GM18858 (cell line): ENCODE measurements at regions not wholly inside any gene's neighbourhood (a gene's known extent, or its start where the extent isn't known, plus 50 kb on each side); places are given as distances from the start of the nearest gene placed in this dataset.
"Not testable (repeated sequence)": the region's sequence is repeated elsewhere in the genome, so short reads cannot be mapped to it uniquely, and the experiment has no call there.

ENCODE experiments used
- ATAC-seq: cut with Tn5 transposase; IDR thresholded peaks from one replicate; pipeline ENCODE4 v1.9.1; 2021; ENCODE audit not compliant: unreplicated experiment

DNA sequence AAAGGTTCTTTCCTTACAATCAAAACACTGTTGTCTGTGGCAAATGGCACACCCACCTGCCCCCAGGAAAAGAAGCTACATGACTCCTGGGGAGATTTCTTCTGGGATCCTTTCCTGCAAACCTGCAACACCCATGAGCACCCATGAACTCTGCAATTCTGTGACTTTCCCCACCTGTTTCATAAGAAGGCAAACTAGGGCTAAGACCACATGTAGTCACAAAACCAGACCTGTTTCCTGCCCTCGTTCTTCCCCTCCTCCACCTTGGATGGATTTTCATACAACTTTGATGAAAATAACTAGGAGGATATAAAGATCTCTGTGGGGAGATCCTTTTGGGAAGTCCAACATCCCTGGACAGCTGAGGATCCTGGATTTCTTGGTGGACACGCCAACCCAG is 1084.7 kb downstream of the BCL11B start:
- ATAC-seq: no peak

DNA sequence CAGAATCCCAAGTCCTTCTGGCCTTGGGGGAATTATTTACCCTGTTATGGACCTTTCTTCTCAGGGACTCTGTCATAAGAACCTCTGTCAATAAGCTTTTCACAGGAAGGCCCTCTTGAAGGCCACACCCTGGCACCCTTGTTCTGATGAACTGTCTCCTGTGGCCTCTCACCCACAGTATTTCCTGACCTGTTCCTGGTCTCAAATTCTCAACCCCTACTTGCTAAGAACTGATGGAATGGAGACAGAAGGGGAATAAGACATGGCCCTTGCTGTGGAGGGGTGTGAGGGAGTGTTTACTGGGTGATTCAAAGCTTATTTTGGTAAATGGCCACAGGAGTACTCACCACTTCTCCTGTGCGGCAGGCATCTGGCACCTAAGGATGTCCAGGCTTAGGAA is 1082.9 kb downstream of the BCL11B start:
- no peak for ATAC-seq

GRCh38 chr14:98189511-98189910 is 1082.5 kb downstream of the BCL11B start:
- no peak for ATAC-seq

GRCh38 chr14:98189944-98190343 is 1082.1 kb downstream of the BCL11B start:
- no peak for ATAC-seq

DNA sequence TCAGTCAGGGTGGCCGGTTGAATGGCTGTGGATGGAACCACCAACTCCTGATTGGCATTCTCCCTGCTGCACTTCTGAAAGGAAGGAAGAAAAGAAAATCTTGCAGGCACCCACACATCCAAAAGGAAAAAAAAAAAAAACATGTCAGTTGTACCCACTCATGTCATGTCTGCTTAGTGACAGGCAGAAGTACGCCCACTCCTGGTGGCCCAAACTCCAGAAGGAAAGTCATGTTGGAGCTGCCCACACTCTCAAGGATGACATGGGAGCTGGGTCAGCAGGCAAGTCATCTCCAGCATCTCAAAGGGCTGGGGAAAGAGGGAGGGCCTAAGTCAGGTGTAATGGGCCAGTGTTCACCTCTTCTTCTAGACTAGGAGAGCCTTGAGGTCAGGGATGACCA is 1079.1 kb downstream of the BCL11B start:
- no peak for ATAC-seq

DNA sequence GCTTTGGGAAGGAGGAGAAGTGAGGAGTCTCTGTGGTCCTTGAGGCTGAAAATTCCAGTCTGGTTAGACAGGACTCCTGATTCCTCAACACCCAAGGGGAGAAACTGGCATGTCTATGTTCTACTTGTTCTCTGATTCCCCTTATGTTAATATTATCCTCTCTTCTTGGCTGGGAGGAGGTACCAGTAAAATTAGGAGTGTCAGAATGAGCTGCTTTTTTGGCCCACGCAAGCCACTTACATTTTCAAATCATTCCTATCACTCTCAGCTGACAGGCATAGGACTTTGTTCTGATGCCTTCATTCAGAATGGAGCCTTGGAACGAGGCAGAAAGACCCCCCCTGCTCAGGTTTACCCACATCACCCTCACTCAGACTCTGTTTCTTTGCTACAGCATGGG is 1077.2 kb downstream of the BCL11B start:
- no peak for ATAC-seq

DNA sequence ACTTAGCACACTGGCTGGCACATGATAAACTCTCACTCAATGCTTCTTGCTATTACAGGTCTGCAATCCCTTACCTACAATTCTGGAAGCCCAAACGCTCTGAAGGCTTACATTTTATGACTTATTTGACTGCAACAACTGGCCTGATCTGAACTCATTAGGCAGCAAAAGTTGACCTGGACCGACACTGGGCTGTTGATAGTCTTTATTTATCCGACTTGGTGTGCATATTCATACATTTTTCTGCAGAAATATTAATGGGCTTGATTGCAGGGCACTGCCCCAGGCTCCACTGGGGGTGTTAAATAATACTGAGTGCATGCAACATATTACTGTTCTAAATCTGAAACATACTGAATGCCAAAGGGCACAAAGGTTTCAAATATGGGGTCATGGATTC is 1076.7 kb downstream of the BCL11B start:
- ATAC-seq: no peak

- no peak for ATAC-seq
Observed at GRCh38 chr14:98197933-98198332, 1074.1 kb downstream of the BCL11B start.

- no peak for ATAC-seq
Observed at GRCh38 chr14:98198385-98198784, 1073.6 kb downstream of the BCL11B start.

GRCh38 chr14:98200601-98201000 is 1071.4 kb downstream of the BCL11B start:
- no peak for ATAC-seq

GRCh38 chr14:98203421-98203820 is 1068.6 kb downstream of the BCL11B start:
- ATAC-seq: no peak

DNA sequence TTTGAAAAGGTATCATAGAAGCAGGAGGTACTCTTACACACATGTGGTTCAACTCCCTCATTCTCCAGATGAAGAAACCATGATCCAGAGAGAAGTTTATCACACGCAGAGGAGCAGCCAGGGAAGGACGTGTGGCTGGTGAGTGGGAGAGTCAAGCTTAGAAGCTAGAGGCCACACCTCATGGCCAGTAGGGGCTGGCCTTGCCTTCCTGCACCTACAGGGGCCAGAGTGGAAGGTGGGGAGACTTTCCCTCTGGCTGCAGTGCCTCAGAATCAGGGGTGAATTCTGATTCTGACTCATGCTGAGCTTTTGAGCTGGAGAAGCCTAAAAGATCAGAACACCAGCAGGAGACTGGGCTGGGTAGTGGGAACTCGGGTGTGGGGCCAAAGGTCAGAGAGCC is 1067.9 kb downstream of the BCL11B start:
- ATAC-seq: no peak

- ATAC-seq: no peak
Observed at GRCh38 chr14:98207415-98207814, 1064.6 kb downstream of the BCL11B start.

DNA sequence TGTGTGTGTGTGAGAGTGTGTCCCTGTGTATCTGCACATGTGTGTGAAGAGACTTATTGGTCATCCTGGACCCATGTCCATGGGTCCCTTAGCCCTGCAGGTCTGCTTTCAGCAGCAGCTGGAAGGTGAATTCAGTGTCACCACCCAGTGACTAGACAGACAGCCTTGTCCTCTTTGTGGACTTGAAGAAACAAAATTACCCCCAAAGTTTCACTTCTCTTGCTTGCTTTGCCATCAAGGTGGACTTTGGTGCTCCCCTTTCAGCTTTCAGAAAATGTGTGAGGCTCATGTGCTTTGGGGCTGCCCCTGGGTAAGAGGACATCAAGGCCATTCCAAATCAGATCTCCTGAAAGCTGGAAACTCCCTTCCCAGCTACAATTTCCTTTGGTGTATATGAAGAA is 1063.8 kb downstream of the BCL11B start:
- no peak for ATAC-seq

GRCh38 chr14:98208943-98209342 is 1063.1 kb downstream of the BCL11B start:
- no peak for ATAC-seq

GRCh38 chr14:98210045-98210672 is 1061.8 kb downstream of the BCL11B start:
- no peak for ATAC-seq

DNA sequence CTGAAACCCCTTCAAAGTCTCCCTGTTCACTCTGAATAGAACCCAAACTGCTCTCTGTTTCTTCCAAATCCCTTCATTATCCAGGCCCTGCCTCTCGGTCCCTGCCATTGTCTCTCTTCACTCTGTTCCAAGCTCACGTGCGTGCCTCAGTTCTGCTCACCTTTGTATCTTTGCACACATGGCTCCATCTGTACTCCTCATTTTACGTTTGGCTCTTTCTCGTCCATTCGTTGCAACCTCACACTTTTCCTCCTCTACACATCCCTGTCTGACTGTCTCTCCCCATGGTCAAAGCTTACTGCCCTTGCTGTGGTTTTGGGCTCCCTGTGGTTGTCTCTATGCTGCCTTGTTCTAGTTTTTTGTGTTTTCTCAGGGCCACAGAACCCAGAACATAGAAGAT is 1054.5 kb downstream of the BCL11B start:
- ATAC-seq: no peak

GRCh38 chr14:98218218-98218617 is 1053.8 kb downstream of the BCL11B start:
- no peak for ATAC-seq

DNA sequence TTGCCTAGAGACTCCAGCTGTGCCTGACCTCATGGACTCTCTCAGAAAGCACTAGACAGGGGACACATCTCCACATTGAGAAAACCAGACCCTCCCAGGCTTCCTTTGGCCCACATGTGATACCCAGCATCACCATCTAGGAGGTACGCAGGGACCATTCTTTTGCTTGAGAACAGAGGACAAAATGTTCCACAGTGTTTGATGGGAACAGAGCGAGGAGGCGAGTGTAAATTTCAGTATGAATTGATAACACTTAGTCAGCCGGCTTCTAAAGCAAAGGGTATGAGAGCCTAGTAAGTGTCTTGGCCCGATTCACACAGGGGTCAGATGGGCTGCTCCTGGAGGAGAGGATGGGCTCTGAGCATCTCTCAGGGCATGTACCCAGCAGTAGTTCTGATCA is 1052.4 kb downstream of the BCL11B start:
- ATAC-seq: no peak

GRCh38 chr14:98223106-98223505 is 1048.9 kb downstream of the BCL11B start:
- ATAC-seq: no peak

DNA sequence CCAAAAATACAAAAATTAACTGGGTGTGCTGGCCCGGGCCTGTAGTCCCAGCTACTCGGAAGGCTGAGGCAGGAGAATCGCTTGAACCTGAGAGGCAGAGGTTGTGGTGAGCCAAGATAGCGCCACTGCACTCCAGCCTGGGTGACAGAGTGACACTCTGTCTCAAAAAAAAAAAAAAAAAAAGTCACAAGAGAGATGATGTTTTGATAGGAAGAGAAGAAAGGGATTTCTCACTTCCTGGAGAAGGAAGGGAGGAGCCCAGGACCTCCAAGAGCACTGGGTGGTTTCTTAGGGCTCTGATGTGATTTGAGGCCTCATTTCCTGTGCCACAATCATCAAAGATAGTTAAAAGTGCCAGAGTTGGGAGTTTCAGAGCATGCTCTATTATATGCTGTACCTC is 1048.3 kb downstream of the BCL11B start:
- ATAC-seq: not testable (repeated sequence)

DNA sequence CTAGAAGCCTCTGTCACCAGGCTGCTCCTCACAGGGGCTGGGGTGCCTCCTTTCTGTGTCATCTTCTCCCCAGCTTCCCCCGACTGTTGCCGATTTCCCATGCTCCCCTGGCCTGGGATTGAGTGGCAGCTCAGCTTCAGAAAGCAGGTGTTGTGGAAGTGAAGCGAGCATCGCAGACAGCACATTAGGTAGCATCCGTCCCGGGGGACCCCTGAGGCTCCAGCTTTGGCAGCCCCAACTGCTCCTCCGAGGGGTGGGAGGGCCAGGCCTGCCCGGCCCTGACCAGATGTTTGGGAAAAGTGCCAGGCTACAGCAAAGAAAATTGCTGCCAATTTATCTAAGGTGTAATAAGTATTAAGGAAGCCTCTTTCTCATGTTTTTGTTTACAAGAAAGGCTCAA is 1045.6 kb downstream of the BCL11B start:
- no peak for ATAC-seq

DNA sequence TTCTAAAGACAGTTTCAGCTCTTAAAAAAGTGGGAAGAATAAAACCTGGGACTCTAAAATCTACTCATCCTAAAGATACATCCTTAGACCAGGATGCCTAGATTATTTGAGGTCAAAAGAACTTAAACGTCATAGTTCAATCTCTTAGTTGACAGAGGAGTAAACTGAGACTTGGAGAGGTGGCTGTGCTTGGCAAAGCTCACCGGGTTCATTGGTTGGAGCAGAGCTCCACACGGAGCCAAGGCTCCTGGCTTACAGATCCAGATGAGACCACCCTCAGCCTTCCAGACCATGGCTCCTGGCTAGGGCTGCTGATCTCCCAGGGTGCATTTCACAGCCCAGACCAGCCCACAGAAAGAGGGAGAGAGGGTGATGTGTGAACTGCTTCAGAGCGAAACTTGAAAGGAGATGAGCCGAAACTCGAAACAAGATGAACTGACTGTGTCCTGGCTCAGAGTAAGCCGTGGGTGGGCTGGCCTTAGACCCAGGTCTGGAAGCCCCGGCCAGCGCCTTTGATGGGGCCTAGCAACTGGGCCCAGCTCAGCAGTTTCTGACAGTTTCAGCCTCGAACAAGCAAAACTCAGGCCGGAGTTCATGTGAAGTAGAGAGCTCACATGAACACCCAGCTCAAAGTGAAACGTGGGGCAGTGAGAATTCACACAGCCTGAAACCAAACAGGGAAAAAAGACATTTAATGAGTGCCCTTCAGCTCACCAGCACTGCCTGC is 1044.8 kb downstream of the BCL11B start:
- ATAC-seq: no peak
